ENCODE measurements at regions not wholly inside any gene's neighbourhood (a gene's known extent, or its start where the extent isn't known, plus 50 kb on each side); places are given as distances from the start of the nearest gene placed in this dataset.

DNA sequence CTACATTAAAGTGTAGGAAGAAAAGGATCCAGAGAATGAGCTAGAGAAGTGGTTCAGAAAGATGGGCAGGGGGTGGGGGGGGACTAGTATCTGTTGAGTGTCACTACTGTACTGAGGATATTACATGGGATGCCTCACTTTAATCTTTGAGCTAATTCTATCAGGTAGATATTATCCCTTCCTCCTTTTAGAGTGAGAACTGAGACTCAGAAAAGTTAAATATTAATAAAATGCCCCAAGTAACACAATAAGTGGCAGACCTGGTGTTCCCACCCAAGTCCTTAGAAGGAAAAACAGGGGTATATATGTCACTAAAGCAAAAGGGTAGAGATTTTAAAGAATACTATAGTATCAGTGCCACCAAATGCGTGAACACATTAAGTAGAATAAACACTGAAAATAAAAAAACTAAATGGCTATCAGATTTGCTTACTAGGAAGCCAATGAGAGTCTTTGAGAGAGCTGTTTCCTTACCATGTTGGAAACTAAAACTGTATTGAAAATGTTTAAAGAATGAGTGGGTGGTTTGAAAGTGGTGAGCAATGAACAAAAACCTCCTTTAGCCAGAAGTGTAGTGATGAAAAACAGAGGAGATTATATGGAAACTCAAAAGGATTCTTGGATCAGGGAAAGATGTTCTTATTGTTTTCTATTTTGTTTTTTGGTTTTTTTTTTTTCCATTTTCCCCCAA lies 230.8 kb downstream of the BARHL2 start:
- Histone ChIP-seq H3K27me3 (no peaks in the 10 kb centered on the region), H3K36me3 (no peaks in the 10 kb centered on the region), H3K4me1 (no peaks in the 10 kb centered on the region), H3K9me3 (no peaks in the 10 kb centered on the region), H3K4me3 (ENCODE audit: low read depth, low read length) (no peak overlapping the region)
- DNase-seq, result no peak
- TF ChIP-seq, protein P1, sequence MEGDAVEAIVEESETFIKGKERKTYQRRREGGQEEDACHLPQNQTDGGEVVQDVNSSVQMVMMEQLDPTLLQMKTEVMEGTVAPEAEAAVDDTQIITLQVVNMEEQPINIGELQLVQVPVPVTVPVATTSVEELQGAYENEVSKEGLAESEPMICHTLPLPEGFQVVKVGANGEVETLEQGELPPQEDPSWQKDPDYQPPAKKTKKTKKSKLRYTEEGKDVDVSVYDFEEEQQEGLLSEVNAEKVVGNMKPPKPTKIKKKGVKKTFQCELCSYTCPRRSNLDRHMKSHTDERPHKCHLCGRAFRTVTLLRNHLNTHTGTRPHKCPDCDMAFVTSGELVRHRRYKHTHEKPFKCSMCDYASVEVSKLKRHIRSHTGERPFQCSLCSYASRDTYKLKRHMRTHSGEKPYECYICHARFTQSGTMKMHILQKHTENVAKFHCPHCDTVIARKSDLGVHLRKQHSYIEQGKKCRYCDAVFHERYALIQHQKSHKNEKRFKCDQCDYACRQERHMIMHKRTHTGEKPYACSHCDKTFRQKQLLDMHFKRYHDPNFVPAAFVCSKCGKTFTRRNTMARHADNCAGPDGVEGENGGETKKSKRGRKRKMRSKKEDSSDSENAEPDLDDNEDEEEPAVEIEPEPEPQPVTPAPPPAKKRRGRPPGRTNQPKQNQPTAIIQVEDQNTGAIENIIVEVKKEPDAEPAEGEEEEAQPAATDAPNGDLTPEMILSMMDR (IDR thresholded peaks at IDR 0.05; ENCODE audit: low read depth, low read length), result no peak

DNA sequence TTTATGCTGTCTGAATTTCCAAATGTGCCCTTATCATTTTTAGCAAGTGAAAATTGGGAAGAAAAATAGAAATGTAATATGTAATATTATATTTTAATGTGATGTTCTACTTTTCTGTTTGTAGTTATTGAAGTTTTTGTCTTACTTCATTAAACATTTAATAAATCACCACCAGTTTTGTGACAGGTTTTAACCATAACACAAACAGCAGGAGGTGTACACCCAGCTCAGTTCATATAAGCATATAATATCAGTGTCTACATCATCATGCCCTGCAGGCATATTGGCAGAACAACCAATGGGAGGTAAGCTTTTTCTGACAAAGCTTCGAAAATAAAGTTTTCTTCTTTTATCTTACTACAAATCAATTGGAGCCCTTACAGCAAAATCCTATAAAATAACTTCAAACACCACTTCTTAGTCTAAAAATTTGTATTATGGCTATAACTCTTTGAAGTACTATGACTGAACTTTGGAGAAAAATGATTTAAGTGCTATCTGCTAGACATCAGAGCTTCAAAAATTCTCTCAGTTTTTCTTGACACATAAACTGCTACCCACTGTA lies 236.7 kb downstream of the BARHL2 start:
- DNase-seq, result no peak
- H3K36me3 ChIP-seq, result no peaks in the 10 kb centered on the region
- no peaks in the 10 kb centered on the region for H3K27me3 ChIP-seq
- no peaks in the 10 kb centered on the region for H3K9me3 ChIP-seq
- no peak overlapping the region for H3K4me3 ChIP-seq (ENCODE audit: low read depth, low read length)
- H3K4me1 ChIP-seq, result no peaks in the 10 kb centered on the region
- TF ChIP-seq, protein P1 (IDR thresholded peaks at IDR 0.05; ENCODE audit: low read depth, low read length), result no peak

DNA sequence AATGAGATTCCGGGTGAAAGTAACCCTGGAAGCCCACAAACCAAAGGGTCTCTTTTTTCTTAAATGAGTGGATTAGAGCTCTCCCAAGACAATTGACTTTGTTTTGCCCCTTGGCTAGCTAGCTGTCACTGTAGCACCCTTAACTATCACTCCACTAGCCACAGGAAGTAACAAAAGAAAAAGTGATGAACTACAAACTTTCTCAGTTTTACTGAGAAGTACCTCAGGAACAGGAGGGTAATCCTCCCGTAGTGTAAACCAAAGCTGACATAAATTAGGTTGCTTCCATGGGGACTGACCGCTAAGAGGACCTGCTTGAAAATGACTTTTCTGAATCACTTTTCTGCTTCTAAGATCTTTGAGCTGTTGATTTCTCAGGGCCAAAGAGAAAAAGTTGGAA lies 240.1 kb downstream of the BARHL2 start:
- Histone ChIP-seq H3K4me1 (no peaks in the 10 kb centered on the region), H3K4me3 (ENCODE audit: low read depth, low read length) (no peak overlapping the region), H3K9me3 (no peaks in the 10 kb centered on the region), H3K36me3 (no peaks in the 10 kb centered on the region), H3K27me3 (no peaks in the 10 kb centered on the region)
- no peak for DNase-seq
- TF ChIP-seq, protein P1 (IDR thresholded peaks at IDR 0.05; ENCODE audit: low read depth, low read length), result no peak

DNA sequence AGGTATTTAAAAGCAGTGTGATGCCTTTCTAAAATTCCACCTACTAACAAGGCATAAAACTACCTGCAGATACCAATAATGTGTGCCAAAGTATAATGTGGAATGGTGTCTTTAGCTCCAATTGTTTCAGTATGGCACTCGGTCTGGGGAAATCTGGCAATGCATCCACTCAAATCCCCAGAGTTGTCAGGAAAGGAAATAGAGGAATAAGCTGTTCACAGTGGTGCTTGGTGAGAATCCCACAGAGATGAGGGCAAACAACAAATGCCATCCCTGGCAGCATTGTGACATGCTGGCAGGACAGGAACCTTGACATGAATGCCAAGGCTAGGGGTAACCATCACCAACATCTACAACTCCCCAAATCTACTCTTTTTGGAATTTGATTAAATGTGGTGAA lies 240.7 kb downstream of the BARHL2 start:
- TF ChIP-seq, protein P1 (IDR thresholded peaks at IDR 0.05; ENCODE audit: low read depth, low read length), result no peak
- H3K36me3 ChIP-seq, result no peaks in the 10 kb centered on the region
- H3K9me3 ChIP-seq, result no peaks in the 10 kb centered on the region
- H3K4me1 ChIP-seq, result no peaks in the 10 kb centered on the region
- no peak for DNase-seq
- no peaks in the 10 kb centered on the region for H3K27me3 ChIP-seq
- H3K4me3 ChIP-seq (ENCODE audit: low read depth, low read length), result no peak overlapping the region

DNA sequence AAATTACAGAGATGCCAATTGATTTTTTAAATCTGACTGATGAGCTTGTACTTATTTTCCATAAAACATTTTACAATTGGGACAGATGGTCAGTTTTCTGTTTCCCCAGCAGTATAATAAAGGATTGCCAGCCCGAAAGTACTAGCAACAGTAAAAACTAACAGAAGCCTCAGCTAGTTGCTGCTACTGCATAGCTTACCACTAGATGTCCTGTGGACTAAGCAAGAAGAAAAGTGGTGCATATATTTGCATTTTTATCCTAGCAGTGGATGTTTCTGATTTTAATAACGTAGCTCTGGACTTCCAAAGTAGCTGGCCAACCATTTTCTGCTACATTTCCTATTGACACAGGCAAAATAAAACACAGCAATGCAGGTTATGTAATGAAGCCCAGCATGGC lies 241.5 kb downstream of the BARHL2 start:
- Histone ChIP-seq H3K27me3 (no peaks in the 10 kb centered on the region), H3K4me1 (no peaks in the 10 kb centered on the region), H3K9me3 (no peaks in the 10 kb centered on the region), H3K36me3 (no peaks in the 10 kb centered on the region), H3K4me3 (ENCODE audit: low read depth, low read length) (no peak overlapping the region)
- DNase-seq, result no peak
- TF ChIP-seq, protein P1 (IDR thresholded peaks at IDR 0.05; ENCODE audit: low read depth, low read length), result no peak

DNA sequence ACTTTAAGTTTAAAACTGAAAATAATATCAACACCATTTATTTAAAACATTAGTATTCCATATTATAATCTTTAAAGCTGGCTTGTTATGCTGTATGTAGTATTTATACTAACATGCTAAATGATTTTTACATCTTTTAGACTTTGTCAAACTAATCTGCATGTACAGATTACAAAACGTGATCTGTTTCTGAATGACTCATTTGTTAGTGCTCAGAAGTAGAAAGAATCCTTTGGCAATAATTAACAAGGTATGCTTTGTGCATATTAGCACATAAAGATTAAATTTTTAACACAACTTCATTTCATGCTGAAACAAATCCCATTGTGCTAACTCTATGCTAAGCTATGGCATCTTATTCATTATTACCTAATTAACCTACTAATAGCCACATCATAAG lies 242.4 kb downstream of the BARHL2 start:
- TF ChIP-seq, protein P1 (IDR thresholded peaks at IDR 0.05; ENCODE audit: low read depth, low read length), result no peak
- Histone ChIP-seq H3K9me3 (no peaks in the 10 kb centered on the region), H3K4me1 (no peaks in the 10 kb centered on the region), H3K4me3 (ENCODE audit: low read depth, low read length) (no peak overlapping the region), H3K27me3 (no peaks in the 10 kb centered on the region), H3K36me3 (no peaks in the 10 kb centered on the region)
- DNase-seq, result no peak

Measured in BE2C (cell line).